ENCODE measurements at regions not wholly inside any gene's neighbourhood (a gene's known extent, or its start where the extent isn't known, plus 50 kb on each side); places are given as distances from the start of the nearest gene placed in this dataset.

- H3K27ac ChIP-seq (ENCODE audit: low read depth, low read length, poor library complexity, severe bottlenecking): no peak overlapping the region
- H3K36me3 ChIP-seq (ENCODE audit: insufficient read depth, low read length, poor library complexity, severe bottlenecking): no peaks in the 10 kb centered on the region
- no peaks in the 10 kb centered on the region for H3K9me3 ChIP-seq (ENCODE audit: low read depth, low read length, poor library complexity, severe bottlenecking)
- CTCF ChIA-PET: no interaction called here
- no peaks in the 10 kb centered on the region for H3K4me1 ChIP-seq (ENCODE audit: insufficient read depth, low read length, poor library complexity, severe bottlenecking)
- intact Hi-C loops (cut with micrococcal nuclease; ENCODE audit: unreplicated experiment): no loop called here
- DNase-seq (ENCODE audit: low spot score): no peak
- H3K27me3 ChIP-seq (replicated peaks; ENCODE audit: insufficient read depth, low read depth, low read length, poor library complexity): peaks cover 23% of the 10 kb centered on the region
- no peak overlapping the region for H3K4me3 ChIP-seq (ENCODE audit: low read depth, low read length, poor library complexity, severe bottlenecking)
- POLR2A ChIA-PET (ENCODE audit: low non-redundant PET): no interaction called here
- TF ChIP-seq EZH2 (IDR thresholded peaks at IDR 0.05; ENCODE audit: borderline replicate concordance, low read depth, low read length, poor library complexity, severe bottlenecking) (no peak), CTCF (conservative IDR thresholded peaks at IDR 0.05; ENCODE audit: low read depth, low read length) (no peak)
- BruUV-seq (replicated peaks): no TSS peak
Measured at GRCh38 chr18:61248589-61248988, 84.6 kb upstream of the CDH20 start.

GRCh38 chr18:61256291-61256690 lies 76.9 kb upstream of the CDH20 start:
- CTCF ChIA-PET: no interaction called here
- H3K4me1 ChIP-seq (ENCODE audit: insufficient read depth, low read length, poor library complexity, severe bottlenecking): no peaks in the 10 kb centered on the region
- POLR2A ChIA-PET (ENCODE audit: low non-redundant PET): no interaction called here
- intact Hi-C loops (cut with micrococcal nuclease; ENCODE audit: unreplicated experiment): no loop called here
- BruUV-seq (replicated peaks): no TSS peak
- no peak for DNase-seq (ENCODE audit: low spot score)
- H3K27me3 ChIP-seq (replicated peaks; ENCODE audit: insufficient read depth, low read depth, low read length, poor library complexity): peaks cover 48% of the 10 kb centered on the region
- no peaks in the 10 kb centered on the region for H3K36me3 ChIP-seq (ENCODE audit: insufficient read depth, low read length, poor library complexity, severe bottlenecking)
- no peak overlapping the region for H3K4me3 ChIP-seq (ENCODE audit: low read depth, low read length, poor library complexity, severe bottlenecking)
- no peak overlapping the region for H3K27ac ChIP-seq (ENCODE audit: low read depth, low read length, poor library complexity, severe bottlenecking)
- TF ChIP-seq EZH2 (IDR thresholded peaks at IDR 0.05; ENCODE audit: borderline replicate concordance, low read depth, low read length, poor library complexity, severe bottlenecking) (no peak), CTCF (conservative IDR thresholded peaks at IDR 0.05; ENCODE audit: low read depth, low read length) (no peak)
- H3K9me3 ChIP-seq (ENCODE audit: low read depth, low read length, poor library complexity, severe bottlenecking): no peaks in the 10 kb centered on the region

GRCh38 chr18:61261870-61262269 lies 71.4 kb upstream of the CDH20 start:
- Histone ChIP-seq H3K27ac (ENCODE audit: low read depth, low read length, poor library complexity, severe bottlenecking) (no peak overlapping the region), H3K27me3 (replicated peaks; ENCODE audit: insufficient read depth, low read depth, low read length, poor library complexity) (peaks cover 14% of the 10 kb centered on the region), H3K4me3 (ENCODE audit: low read depth, low read length, poor library complexity, severe bottlenecking) (no peak overlapping the region), H3K4me1 (ENCODE audit: insufficient read depth, low read length, poor library complexity, severe bottlenecking) (no peaks in the 10 kb centered on the region), H3K9me3 (ENCODE audit: low read depth, low read length, poor library complexity, severe bottlenecking) (no peaks in the 10 kb centered on the region), H3K36me3 (ENCODE audit: insufficient read depth, low read length, poor library complexity, severe bottlenecking) (no peaks in the 10 kb centered on the region)
- ChIA-PET CTCF (no interaction called here), POLR2A (ENCODE audit: low non-redundant PET) (no interaction called here)
- no TSS peak for BruUV-seq (replicated peaks)
- DNase-seq (ENCODE audit: low spot score): no peak
- intact Hi-C loops (cut with micrococcal nuclease; ENCODE audit: unreplicated experiment): no loop called here
- TF ChIP-seq EZH2 (IDR thresholded peaks at IDR 0.05; ENCODE audit: borderline replicate concordance, low read depth, low read length, poor library complexity, severe bottlenecking) (no peak), CTCF (conservative IDR thresholded peaks at IDR 0.05; ENCODE audit: low read depth, low read length) (no peak)

Measured in A673 (cell line).